ENCODE measurements at regions not wholly inside any gene's neighbourhood (a gene's known extent, or its start where the extent isn't known, plus 50 kb on each side); places are given as distances from the start of the nearest gene placed in this dataset.

GRCh38 chr1:30318864-30319718, 404.3 kb downstream of the MATN1 start:
- no peak for DNase-seq (ENCODE audit: low read depth, low spot score)

GRCh38 chr1:30318413-30318812, 405.0 kb downstream of the MATN1 start:
- no peak for DNase-seq (ENCODE audit: low read depth, low spot score)

GRCh38 chr1:30317921-30318320, 405.5 kb downstream of the MATN1 start:
- DNase-seq (ENCODE audit: low read depth, low spot score): no peak

- no peak for DNase-seq (ENCODE audit: low read depth, low spot score)
These were observed 407.3 kb downstream of the MATN1 start for GRCh38 chr1:30316056-30316455.

DNA sequence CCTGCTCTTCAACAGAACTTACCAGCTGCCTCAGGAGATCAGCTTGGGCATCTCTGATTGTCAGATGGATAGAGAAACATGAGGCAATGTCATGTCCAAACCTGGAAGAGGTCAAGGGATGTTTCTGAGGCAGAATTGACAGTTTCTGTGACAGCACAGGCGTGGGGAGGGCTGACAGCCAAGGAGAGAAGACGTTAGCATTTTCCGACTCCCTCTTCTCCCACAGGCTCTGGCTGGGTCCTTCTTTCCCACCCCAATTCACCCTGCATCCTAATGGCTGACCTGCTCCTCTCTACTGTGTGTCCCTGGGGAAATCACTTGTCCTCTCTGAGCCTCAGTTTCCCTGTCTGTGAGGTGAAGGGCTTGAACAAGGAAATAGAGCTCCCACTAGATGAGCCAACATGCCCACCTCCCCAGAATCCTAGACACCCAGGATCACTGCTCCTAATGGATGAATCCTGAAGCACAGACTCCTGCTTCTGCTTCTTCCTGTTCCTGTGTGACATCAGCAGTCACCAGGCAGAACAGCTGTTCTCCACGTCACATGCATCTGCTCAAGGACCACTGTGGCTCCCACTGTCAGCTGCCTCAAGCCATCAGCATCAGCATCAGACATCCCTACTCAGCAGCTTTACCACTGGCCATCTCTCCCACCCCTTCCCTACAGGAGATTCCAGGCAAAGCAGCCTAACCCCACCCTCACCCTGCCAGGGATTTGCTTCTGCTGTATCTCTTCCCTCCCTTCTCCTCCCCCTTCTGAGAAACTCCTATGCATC, 408.0 kb downstream of the MATN1 start:
- no peak for DNase-seq (ENCODE audit: low read depth, low spot score)

GRCh38 chr1:30314591-30314990, 408.8 kb downstream of the MATN1 start:
- no peak for DNase-seq (ENCODE audit: low read depth, low spot score)

DNA sequence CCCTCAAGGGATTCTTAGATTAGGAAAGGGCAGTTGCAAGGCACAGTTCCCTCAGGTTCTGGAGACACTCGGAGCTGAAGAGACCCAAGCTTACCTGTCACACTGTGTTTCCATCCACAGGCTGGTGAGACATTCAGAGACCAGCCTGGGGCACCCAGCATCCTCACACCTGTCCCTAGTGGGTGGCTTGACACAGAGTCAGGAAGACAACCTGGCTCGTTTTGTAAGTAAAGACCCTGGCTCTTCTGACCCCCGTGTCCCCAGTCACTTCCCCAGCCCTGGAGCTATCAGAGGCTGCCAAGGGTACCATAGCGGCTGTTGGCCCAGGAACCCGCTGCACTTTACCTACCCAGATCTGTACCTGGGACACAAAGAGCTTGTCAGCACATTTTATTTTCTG, 409.8 kb downstream of the MATN1 start:
- DNase-seq (ENCODE audit: low read depth, low spot score): no peak

- no peak for DNase-seq (ENCODE audit: low read depth, low spot score)
These were observed 410.2 kb downstream of the MATN1 start for GRCh38 chr1:30313176-30313575.

GRCh38 chr1:30312226-30312625, 411.2 kb downstream of the MATN1 start:
- DNase-seq (ENCODE audit: low read depth, low spot score): no peak

GRCh38 chr1:30311749-30312148, 411.6 kb downstream of the MATN1 start:
- no peak for DNase-seq (ENCODE audit: low read depth, low spot score)

GRCh38 chr1:30310966-30311742, 412.2 kb downstream of the MATN1 start:
- no peak for DNase-seq (ENCODE audit: low read depth, low spot score)

GRCh38 chr1:30307182-30307581, 416.2 kb downstream of the MATN1 start:
- DNase-seq (ENCODE audit: low read depth, low spot score): no peak

DNA sequence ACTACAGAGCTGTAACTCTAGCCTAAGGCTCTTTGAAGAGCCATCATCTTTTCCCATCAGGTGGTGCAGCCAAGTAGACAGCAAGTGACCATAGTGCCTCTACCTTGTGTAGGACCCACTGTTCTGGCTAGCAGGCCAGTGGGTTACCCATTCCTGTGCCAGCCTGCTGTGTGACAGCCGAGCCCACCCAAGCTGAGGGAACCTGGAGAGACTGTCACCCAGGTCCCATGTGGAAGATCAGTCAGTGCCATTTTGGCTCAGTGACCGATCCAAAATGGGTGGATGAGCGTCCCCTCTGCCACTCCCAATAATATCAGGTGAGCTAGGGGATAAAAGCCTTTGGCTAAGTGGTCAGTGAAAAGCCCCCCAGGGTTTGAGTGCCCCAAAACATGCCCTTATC, 417.9 kb downstream of the MATN1 start:
- no peak for DNase-seq (ENCODE audit: low read depth, low spot score)

- no peak for DNase-seq (ENCODE audit: low read depth, low spot score)
These were observed 418.3 kb downstream of the MATN1 start for GRCh38 chr1:30305061-30305460.

- no peak for DNase-seq (ENCODE audit: low read depth, low spot score)
These were observed 419.3 kb downstream of the MATN1 start for GRCh38 chr1:30304080-30304479.

DNA sequence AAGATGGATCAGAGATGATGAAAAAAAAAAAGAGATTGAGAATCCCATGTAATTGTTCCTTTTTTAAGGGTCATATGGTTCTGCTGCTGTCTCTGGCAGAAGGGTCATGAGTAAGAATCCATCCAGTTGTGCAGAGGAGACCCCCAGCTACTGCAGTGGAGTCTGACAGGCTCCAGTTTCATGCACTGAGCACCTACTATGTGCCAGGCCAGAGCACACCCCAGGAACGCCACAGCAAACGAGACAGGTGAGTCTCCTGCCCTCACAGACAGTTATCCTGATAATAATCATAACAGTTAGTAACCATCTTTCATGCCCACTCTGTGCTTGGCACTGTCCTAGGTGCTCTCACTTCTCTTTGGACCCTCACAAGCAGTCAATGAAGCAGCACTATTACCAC, 420.0 kb downstream of the MATN1 start:
- no peak for DNase-seq (ENCODE audit: low read depth, low spot score)

GRCh38 chr1:30302858-30303257, 420.5 kb downstream of the MATN1 start:
- DNase-seq (ENCODE audit: low read depth, low spot score): no peak

- DNase-seq (ENCODE audit: low read depth, low spot score): no peak
These were observed 422.7 kb downstream of the MATN1 start for GRCh38 chr1:30300669-30301068.

DNA sequence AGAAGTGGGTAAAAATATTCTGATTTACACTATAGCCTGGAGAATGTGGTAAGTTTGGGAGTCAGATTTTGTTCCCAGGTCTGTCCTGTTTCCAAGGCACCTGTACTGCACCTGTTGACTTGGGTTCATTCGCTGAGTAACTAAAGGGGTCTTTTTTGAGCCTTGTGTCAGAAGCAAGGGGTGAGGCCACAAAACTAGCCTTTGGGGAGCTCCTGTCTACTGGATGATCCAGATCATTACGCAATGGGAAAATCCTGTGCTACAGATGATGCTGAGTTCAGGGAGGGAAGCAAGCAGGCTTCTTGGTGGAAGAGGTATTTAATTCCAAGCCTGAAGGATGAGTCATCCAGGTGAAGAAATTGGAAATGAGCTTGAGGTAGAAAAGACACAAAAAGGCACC, 424.0 kb downstream of the MATN1 start:
- DNase-seq (ENCODE audit: low read depth, low spot score): no peak

DNA sequence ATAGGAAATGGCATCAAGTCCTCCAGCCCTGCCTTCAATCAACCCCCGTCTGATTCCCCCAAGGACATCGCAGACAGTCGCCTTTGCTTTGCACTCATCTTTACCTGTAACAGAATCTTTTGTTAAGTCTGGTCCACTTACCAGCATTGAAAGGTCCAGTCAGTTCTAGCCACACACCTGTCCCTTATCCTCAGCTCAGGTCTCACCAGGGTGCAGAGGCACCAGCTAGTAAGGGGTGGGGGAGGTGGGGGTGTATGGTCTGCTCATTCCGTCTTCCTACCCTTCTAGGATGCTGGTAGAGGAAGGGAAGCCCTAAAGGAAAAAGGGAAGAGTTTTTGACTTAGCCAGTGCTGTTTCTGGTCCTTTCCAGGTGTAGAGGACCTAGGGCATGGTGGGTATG, 427.7 kb downstream of the MATN1 start:
- no peak for DNase-seq (ENCODE audit: low read depth, low spot score)

DNA sequence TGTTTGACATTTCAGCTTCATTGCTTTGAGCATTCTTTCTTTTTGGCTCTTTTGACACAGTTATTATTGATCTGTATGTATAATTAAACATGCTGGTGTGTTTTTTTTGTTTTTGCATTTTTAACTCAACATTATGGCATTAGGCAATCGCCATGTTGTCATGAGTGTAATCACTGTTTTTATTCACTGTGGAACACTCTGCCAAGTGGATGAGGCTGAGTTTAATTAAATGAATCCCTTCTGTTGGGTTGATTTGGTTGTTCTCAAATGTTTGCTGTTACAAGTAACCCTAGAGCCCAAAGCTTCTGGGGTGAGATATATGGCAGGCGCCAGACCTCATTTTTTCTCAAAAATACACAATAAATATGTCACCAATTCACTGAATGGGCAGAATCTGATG, 428.1 kb downstream of the MATN1 start:
- no peak for DNase-seq (ENCODE audit: low read depth, low spot score)

DNA sequence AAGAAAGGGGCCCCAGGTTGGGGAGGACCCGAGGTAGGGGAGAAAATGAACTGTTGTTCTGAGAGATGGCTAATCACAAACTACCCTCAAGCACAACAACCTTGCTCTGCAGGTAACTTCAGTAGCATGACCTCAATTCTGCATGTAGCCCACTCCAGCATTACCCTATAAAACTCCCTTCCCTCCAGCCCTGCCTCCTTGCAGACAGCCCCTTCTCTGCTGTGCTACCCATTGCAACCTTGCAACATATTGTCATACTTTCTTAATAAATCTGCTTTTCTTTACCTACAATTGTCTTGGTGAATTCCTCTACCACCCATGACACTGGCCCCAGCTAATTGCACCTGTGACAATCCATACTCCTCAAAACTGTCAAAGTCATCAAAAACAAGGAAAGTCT, 428.9 kb downstream of the MATN1 start:
- DNase-seq (ENCODE audit: low read depth, low spot score): no peak

All from astrocyte of the hippocampus (primary cell).